Uterus (tissue), 3 donors: ENCODE measurements at regions not wholly inside any gene's neighbourhood (a gene's known extent, or its start where the extent isn't known, plus 50 kb on each side); places are given as distances from the start of the nearest gene placed in this dataset.

ENCODE experiments used
- DNase-seq, 2 donors: peaks; one replicate each; pipeline ENCODE4 v3.0.0-alpha.2; 2019 to 2020
- H3K27ac ChIP-seq, 2 donors: fragments of 200-600 bp; sonication (generic); 1 replicate in 1 of 2; 2 replicates in 1 of 2; pipeline ENCODE4 v1.5.1; 2016 to 2018
- H3K27me3 ChIP-seq, 2 donors: fragments of 200-600 bp; sonication (generic); one replicate each; pipeline ENCODE4 v1.5.1; 2018 to 2019; ENCODE audit warnings: control low read depth in 1 of 2
- H3K36me3 ChIP-seq, 2 donors: fragments of 200-600 bp; sonication (generic); one replicate each; pipeline ENCODE4 v1.5.1; 2019; ENCODE audit warnings: control low read depth in 1 of 2
- H3K4me1 ChIP-seq, 2 donors: fragments of 200-600 bp; sonication (generic); one replicate each; pipeline ENCODE4 v1.5.1; 2018 to 2019; ENCODE audit warnings: control low read depth in 1 of 2
- H3K4me3 ChIP-seq, 2 donors: fragments of 200-600 bp; sonication (generic); 1 replicate in 1 of 2; 2 replicates in 1 of 2; pipeline ENCODE4 v1.5.1; 2018 to 2019; ENCODE audit warnings: mild to moderate bottlenecking in 1 of 2
- H3K9me3 ChIP-seq, 2 donors: fragments of 200-600 bp; sonication (generic); one replicate each; pipeline ENCODE4 v1.5.1; 2019; ENCODE audit warnings: control low read depth in 1 of 2
- CTCF ChIP-seq, 4 experiments: fragments of 200-600 bp in 2 of 4; fragments of 450-650 bp in 2 of 4; sonication (generic) in 2 of 4; IDR thresholded peaks; one replicate each; pipeline ENCODE4 v1.5.1; 2016 to 2019; ENCODE audit warnings: antibody characterized with exemption in 4 of 4, mild to moderate bottlenecking in 2 of 4, moderate library complexity in 1 of 4
- POLR2A ChIP-seq, 2 donors: fragments of 450-650 bp; IDR thresholded peaks; one replicate each; pipeline ENCODE4 v1.6.1; 2016; ENCODE audit warnings: antibody characterized with exemption in 2 of 2, mild to moderate bottlenecking in 1 of 2, moderate library complexity in 1 of 2
- intact Hi-C: fragments of 100-400 bp; cut with DNase I; formaldehyde crosslinking; loops from one replicate; pipeline ENCODE4 v1.15.1; 2023; ENCODE audit warnings: low total_unique reads
- donor health status: DM: yes; HTN: yes; CAD: no.

- intact Hi-C loops, result no loop called here
- no peak for DNase-seq
- no peak overlapping the region for H3K4me3 ChIP-seq
- H3K27me3 ChIP-seq, result no peaks in the 10 kb centered on the region
- H3K9me3 ChIP-seq, result no peaks in the 10 kb centered on the region
- H3K4me1 ChIP-seq, result no peaks in the 10 kb centered on the region
- TF ChIP-seq POLR2A (IDR thresholded peaks at IDR 0.05), result no peak
- TF ChIP-seq CTCF (IDR thresholded peaks at IDR 0.05), result no peak
- H3K27ac ChIP-seq, result no peak overlapping the region
- no peaks in the 10 kb centered on the region for H3K36me3 ChIP-seq
Observed at GRCh38 chr18:68507781-68508180, 207.1 kb downstream of the TMX3 start.

GRCh38 chr18:68505178-68505574 is 209.7 kb downstream of the TMX3 start:
- Histone ChIP-seq H3K9me3 (no peaks in the 10 kb centered on the region), H3K4me1 (no peaks in the 10 kb centered on the region), H3K27ac (no peak overlapping the region), H3K36me3 (no peaks in the 10 kb centered on the region), H3K4me3 (no peak overlapping the region), H3K27me3 (no peaks in the 10 kb centered on the region)
- intact Hi-C loops, result no loop called here
- no peak for TF ChIP-seq POLR2A (IDR thresholded peaks at IDR 0.05)
- no peak for TF ChIP-seq CTCF (IDR thresholded peaks at IDR 0.05)
- no peak for DNase-seq

GRCh38 chr18:68504441-68505177 is 210.3 kb downstream of the TMX3 start:
- TF ChIP-seq POLR2A (IDR thresholded peaks at IDR 0.05), result no peak
- TF ChIP-seq CTCF (IDR thresholded peaks at IDR 0.05), result no peak
- no peaks in the 10 kb centered on the region for H3K9me3 ChIP-seq
- intact Hi-C loops, result no loop called here
- no peaks in the 10 kb centered on the region for H3K4me1 ChIP-seq
- DNase-seq, result no peak
- no peak overlapping the region for H3K27ac ChIP-seq
- no peaks in the 10 kb centered on the region for H3K27me3 ChIP-seq
- H3K36me3 ChIP-seq, result no peaks in the 10 kb centered on the region
- H3K4me3 ChIP-seq, result no peak overlapping the region

- Histone ChIP-seq H3K9me3 (no peaks in the 10 kb centered on the region), H3K27ac (no peak overlapping the region), H3K4me1 (no peaks in the 10 kb centered on the region), H3K4me3 (no peak overlapping the region), H3K36me3 (no peaks in the 10 kb centered on the region), H3K27me3 (no peaks in the 10 kb centered on the region)
- intact Hi-C loops, result no loop called here
- no peak for TF ChIP-seq POLR2A (IDR thresholded peaks at IDR 0.05)
- TF ChIP-seq CTCF (IDR thresholded peaks at IDR 0.05), result no peak
- no peak for DNase-seq
Observed at GRCh38 chr18:68500556-68500955, 214.4 kb downstream of the TMX3 start.

- DNase-seq, result no peak
- H3K4me3 ChIP-seq, result no peak overlapping the region
- no peak overlapping the region for H3K27ac ChIP-seq
- no peaks in the 10 kb centered on the region for H3K9me3 ChIP-seq
- no peaks in the 10 kb centered on the region for H3K27me3 ChIP-seq
- TF ChIP-seq POLR2A (IDR thresholded peaks at IDR 0.05) (no peak), CTCF (IDR thresholded peaks at IDR 0.05) (no peak)
- intact Hi-C loops, result no loop called here
- no peaks in the 10 kb centered on the region for H3K36me3 ChIP-seq
- H3K4me1 ChIP-seq, result no peaks in the 10 kb centered on the region
Observed at GRCh38 chr18:68499141-68499540, 215.8 kb downstream of the TMX3 start.
